ENCODE measurements at regions not wholly inside any gene's neighbourhood (a gene's known extent, or its start where the extent isn't known, plus 50 kb on each side); places are given as distances from the start of the nearest gene placed in this dataset.

DNA sequence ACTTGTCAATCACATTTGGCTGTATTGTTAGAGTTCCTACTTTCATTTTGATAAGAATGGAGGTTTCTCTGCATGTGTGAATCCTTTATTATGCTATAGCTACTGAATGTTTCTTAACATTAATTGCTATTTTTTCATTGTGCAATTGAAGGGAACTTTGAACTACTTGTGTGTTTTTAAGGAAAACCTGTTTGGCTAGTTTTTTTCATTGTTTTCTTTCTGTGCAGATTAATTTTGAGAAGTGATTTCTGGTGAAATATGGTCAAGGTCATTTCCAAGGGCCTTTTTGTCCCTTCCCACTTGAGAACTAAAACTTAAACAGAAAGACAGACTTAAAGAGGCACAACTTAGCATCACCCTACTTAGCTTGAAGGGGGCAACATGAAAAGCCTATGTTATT, 1309.2 kb upstream of the WWC1 start:
- ATAC-seq (ENCODE audit: low read depth): no peak
- Histone ChIP-seq H3K4me1 (ENCODE audit: insufficient read depth, poor library complexity, severe bottlenecking) (peaks cover 3% of the 10 kb centered on the region), H3K27me3 (ENCODE audit: insufficient read depth, poor library complexity, severe bottlenecking) (peaks cover 76% of the 10 kb centered on the region), H3K9me3 (ENCODE audit: severe bottlenecking) (no peaks in the 10 kb centered on the region), H3K36me3 (ENCODE audit: low read depth) (no peaks in the 10 kb centered on the region), H3K27ac (ENCODE audit: poor library complexity, severe bottlenecking) (no peak overlapping the region), H3K4me3 (ENCODE audit: severe bottlenecking) (no peak overlapping the region)
- no peak for DNase-seq (ENCODE audit: low spot score)
- TF ChIP-seq CTCF (IDR thresholded peaks at IDR 0.05; ENCODE audit: poor library complexity, severe bottlenecking): no peak

- Histone ChIP-seq H3K27me3 (ENCODE audit: insufficient read depth, poor library complexity, severe bottlenecking) (peaks cover 31% of the 10 kb centered on the region), H3K4me1 (ENCODE audit: insufficient read depth, poor library complexity, severe bottlenecking) (no peaks in the 10 kb centered on the region), H3K36me3 (ENCODE audit: low read depth) (no peaks in the 10 kb centered on the region), H3K4me3 (ENCODE audit: severe bottlenecking) (no peak overlapping the region), H3K9me3 (ENCODE audit: severe bottlenecking) (no peaks in the 10 kb centered on the region), H3K27ac (ENCODE audit: poor library complexity, severe bottlenecking) (no peak overlapping the region)
- DNase-seq (ENCODE audit: low spot score): no peak
- no peak for TF ChIP-seq CTCF (IDR thresholded peaks at IDR 0.05; ENCODE audit: poor library complexity, severe bottlenecking)
- ATAC-seq (ENCODE audit: low read depth): no peak
Measured at GRCh38 chr5:166991601-166992000, 1299.8 kb upstream of the WWC1 start.

GRCh38 chr5:166992108-166992507, 1299.3 kb upstream of the WWC1 start:
- DNase-seq (ENCODE audit: low spot score): no peak
- no peaks in the 10 kb centered on the region for H3K4me1 ChIP-seq (ENCODE audit: insufficient read depth, poor library complexity, severe bottlenecking)
- no peak overlapping the region for H3K27ac ChIP-seq (ENCODE audit: poor library complexity, severe bottlenecking)
- no peaks in the 10 kb centered on the region for H3K36me3 ChIP-seq (ENCODE audit: low read depth)
- no peak overlapping the region for H3K4me3 ChIP-seq (ENCODE audit: severe bottlenecking)
- H3K9me3 ChIP-seq (ENCODE audit: severe bottlenecking): no peaks in the 10 kb centered on the region
- TF ChIP-seq CTCF (IDR thresholded peaks at IDR 0.05; ENCODE audit: poor library complexity, severe bottlenecking): no peak
- no peak for ATAC-seq (ENCODE audit: low read depth)
- peaks cover 31% of the 10 kb centered on the region for H3K27me3 ChIP-seq (ENCODE audit: insufficient read depth, poor library complexity, severe bottlenecking)

- no peaks in the 10 kb centered on the region for H3K4me1 ChIP-seq (ENCODE audit: insufficient read depth, poor library complexity, severe bottlenecking)
- ATAC-seq (ENCODE audit: low read depth): no peak
- no peak for DNase-seq (ENCODE audit: low spot score)
- no peaks in the 10 kb centered on the region for H3K9me3 ChIP-seq (ENCODE audit: severe bottlenecking)
- no peak for TF ChIP-seq CTCF (IDR thresholded peaks at IDR 0.05; ENCODE audit: poor library complexity, severe bottlenecking)
- H3K27me3 ChIP-seq (ENCODE audit: insufficient read depth, poor library complexity, severe bottlenecking): peaks cover 24% of the 10 kb centered on the region
- H3K4me3 ChIP-seq (ENCODE audit: severe bottlenecking): no peak overlapping the region
- H3K36me3 ChIP-seq (ENCODE audit: low read depth): no peaks in the 10 kb centered on the region
- no peak overlapping the region for H3K27ac ChIP-seq (ENCODE audit: poor library complexity, severe bottlenecking)
Measured at GRCh38 chr5:166992874-166993722, 1298.3 kb upstream of the WWC1 start.

DNA sequence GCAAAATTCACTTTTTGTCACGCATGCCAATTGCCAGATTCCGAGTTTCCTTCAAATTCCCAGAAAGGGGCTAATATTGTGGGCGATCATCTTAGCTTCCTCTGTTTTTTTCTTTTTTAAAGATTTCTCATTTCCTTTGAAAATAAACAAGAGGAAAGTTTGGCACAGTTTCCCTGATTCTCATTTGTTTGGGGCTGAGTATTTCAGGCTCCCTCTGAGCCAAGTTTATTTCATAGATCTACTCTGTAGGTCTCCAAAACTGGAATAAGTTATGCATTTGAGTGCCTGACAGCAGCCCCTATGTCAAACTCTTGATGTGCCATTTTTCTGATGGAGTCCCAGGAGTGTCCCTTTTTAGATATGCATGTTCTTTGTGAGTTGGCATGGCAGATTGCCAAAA, 1297.2 kb upstream of the WWC1 start:
- no peak overlapping the region for H3K27ac ChIP-seq (ENCODE audit: poor library complexity, severe bottlenecking)
- no peak for ATAC-seq (ENCODE audit: low read depth)

More for the DNA sequence above, 1297.2 kb upstream of the WWC1 start:
- TF ChIP-seq CTCF (IDR thresholded peaks at IDR 0.05; ENCODE audit: poor library complexity, severe bottlenecking): no peak
- Histone ChIP-seq H3K4me3 (ENCODE audit: severe bottlenecking) (no peak overlapping the region), H3K9me3 (ENCODE audit: severe bottlenecking) (no peaks in the 10 kb centered on the region), H3K27me3 (ENCODE audit: insufficient read depth, poor library complexity, severe bottlenecking) (peaks cover 25% of the 10 kb centered on the region), H3K36me3 (ENCODE audit: low read depth) (no peaks in the 10 kb centered on the region), H3K4me1 (ENCODE audit: insufficient read depth, poor library complexity, severe bottlenecking) (no peaks in the 10 kb centered on the region)
- no peak for DNase-seq (ENCODE audit: low spot score)
